ENCODE measurements at regions not wholly inside any gene's neighbourhood (a gene's known extent, or its start where the extent isn't known, plus 50 kb on each side); places are given as distances from the start of the nearest gene placed in this dataset.
A peak's percentile ranks its signal among the peaks of the same experiment; 100 is the strongest.
"Not testable (repeated sequence)": the region's sequence is repeated elsewhere in the genome, so short reads cannot be mapped to it uniquely, and the experiment has no call there.

DNA sequence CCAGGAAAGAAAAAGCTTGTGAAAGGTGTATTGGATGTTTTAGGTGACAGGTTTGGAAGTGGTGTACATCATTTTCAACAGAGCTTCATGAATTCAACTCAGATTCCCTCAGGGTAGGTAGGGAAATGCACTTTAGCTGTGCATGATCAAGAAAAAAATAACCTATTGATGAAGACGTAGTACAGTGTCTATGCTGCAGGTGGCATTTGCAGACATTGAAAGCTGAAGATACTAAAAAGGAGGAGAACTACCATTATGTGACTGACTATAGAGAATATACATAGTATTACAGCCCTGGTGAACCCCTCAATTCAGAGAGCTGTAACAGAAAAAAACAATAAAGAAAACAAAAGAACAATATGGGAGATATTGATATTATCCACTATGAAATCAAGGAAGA lies 2344.7 kb upstream of the ACO1 start:
- intact Hi-C loops (cut with DNase I): no loop called here
- Histone ChIP-seq H3K4me3 (no peak overlapping the region), H3K27me3 (ENCODE audit: low read depth) (no peaks in the 10 kb centered on the region), H3K4me1 (no peaks in the 10 kb centered on the region), H3K27ac (no peak overlapping the region), H3K36me3 (no peaks in the 10 kb centered on the region), H3K9me3 (no peaks in the 10 kb centered on the region)
- ATAC-seq (no peak), DNase-seq (no peak)
- TF ChIP-seq, protein P1, sequence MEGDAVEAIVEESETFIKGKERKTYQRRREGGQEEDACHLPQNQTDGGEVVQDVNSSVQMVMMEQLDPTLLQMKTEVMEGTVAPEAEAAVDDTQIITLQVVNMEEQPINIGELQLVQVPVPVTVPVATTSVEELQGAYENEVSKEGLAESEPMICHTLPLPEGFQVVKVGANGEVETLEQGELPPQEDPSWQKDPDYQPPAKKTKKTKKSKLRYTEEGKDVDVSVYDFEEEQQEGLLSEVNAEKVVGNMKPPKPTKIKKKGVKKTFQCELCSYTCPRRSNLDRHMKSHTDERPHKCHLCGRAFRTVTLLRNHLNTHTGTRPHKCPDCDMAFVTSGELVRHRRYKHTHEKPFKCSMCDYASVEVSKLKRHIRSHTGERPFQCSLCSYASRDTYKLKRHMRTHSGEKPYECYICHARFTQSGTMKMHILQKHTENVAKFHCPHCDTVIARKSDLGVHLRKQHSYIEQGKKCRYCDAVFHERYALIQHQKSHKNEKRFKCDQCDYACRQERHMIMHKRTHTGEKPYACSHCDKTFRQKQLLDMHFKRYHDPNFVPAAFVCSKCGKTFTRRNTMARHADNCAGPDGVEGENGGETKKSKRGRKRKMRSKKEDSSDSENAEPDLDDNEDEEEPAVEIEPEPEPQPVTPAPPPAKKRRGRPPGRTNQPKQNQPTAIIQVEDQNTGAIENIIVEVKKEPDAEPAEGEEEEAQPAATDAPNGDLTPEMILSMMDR (IDR thresholded peaks at IDR 0.05): no peak

GRCh38 chr9:30048396-30048795 lies 2336.0 kb upstream of the ACO1 start:
- ATAC-seq (peak in 1 of 2 donors; percentile 15), DNase-seq (no peak)
- H3K36me3 ChIP-seq: no peaks in the 10 kb centered on the region
- intact Hi-C loops (cut with DNase I): no loop called here
- H3K9me3 ChIP-seq: no peaks in the 10 kb centered on the region
- H3K27me3 ChIP-seq (ENCODE audit: low read depth): no peaks in the 10 kb centered on the region
- no peaks in the 10 kb centered on the region for H3K4me1 ChIP-seq
- H3K27ac ChIP-seq: no peak overlapping the region
- TF ChIP-seq, protein P1 (IDR thresholded peaks at IDR 0.05): no peak
- H3K4me3 ChIP-seq: no peak overlapping the region

DNA sequence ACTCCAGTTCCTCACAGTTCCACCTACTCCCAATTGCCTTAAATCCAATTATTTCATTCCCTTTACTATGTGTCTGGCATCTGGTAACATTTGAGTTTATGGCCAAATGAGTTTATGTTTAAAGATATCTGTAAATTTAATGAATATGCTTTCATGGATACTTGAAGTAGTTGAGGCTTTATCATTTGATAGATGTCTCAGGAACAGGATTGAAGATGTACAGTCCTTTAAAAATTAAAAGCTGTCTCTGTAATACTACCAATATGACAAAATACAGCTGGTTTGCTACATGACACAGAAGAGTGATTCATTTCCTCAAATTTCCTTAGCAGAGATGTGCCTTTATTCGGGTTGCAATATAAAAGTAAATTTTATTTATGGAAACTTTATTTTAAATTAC lies 2326.0 kb upstream of the ACO1 start:
- TF ChIP-seq, protein P1 (IDR thresholded peaks at IDR 0.05): no peak
- no peak for DNase-seq
- Histone ChIP-seq H3K4me1 (no peaks in the 10 kb centered on the region), H3K36me3 (no peaks in the 10 kb centered on the region), H3K27ac (no peak overlapping the region), H3K9me3 (no peaks in the 10 kb centered on the region), H3K27me3 (ENCODE audit: low read depth) (no peaks in the 10 kb centered on the region), H3K4me3 (no peak overlapping the region)
- ATAC-seq: no peak
- intact Hi-C loops (cut with DNase I): no loop called here

- TF ChIP-seq, protein P1 (IDR thresholded peaks at IDR 0.05): no peak
- H3K9me3 ChIP-seq: no peaks in the 10 kb centered on the region
- H3K27ac ChIP-seq: no peak overlapping the region
- DNase-seq (no peak), ATAC-seq (no peak)
- H3K4me3 ChIP-seq: no peak overlapping the region
- intact Hi-C loops (cut with DNase I): no loop called here
- H3K36me3 ChIP-seq: no peaks in the 10 kb centered on the region
- no peaks in the 10 kb centered on the region for H3K4me1 ChIP-seq
- H3K27me3 ChIP-seq (ENCODE audit: low read depth): no peaks in the 10 kb centered on the region
These were observed 2323.5 kb upstream of the ACO1 start for GRCh38 chr9:30060976-30061375.

DNA sequence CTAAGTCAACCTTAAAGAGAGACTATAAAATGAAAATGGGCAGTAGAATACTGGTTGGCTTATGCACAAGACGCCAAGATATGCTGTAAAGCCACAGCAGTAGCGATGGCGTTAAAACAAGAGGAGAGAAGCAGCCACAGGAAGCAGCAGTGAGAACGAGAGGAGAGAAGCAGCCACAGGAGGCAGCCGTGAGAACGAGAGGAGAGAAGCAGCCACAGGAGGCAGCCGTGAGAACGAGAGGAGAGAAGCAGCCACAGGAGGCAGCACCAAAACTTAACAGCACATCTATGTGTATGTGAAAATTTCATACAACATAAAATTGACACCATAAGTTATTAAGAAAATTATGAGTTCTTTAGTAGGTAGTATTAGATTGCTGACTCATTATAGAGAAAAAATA lies 2318.6 kb upstream of the ACO1 start:
- Histone ChIP-seq H3K4me3 (no peak overlapping the region), H3K9me3 (no peaks in the 10 kb centered on the region), H3K27ac (no peak overlapping the region), H3K4me1 (no peaks in the 10 kb centered on the region), H3K27me3 (ENCODE audit: low read depth) (no peaks in the 10 kb centered on the region), H3K36me3 (no peaks in the 10 kb centered on the region)
- no peak for DNase-seq
- ATAC-seq: no peak
- TF ChIP-seq, protein P1 (IDR thresholded peaks at IDR 0.05): no peak
- intact Hi-C loops (cut with DNase I): no loop called here

- H3K4me1 ChIP-seq; H3K27ac ChIP-seq; H3K27me3 ChIP-seq (ENCODE audit: low read depth); H3K9me3 ChIP-seq; H3K4me3 ChIP-seq; DNase-seq; intact Hi-C loops (cut with DNase I); ATAC-seq; H3K36me3 ChIP-seq: not testable (repeated sequence)
These were observed 2315.2 kb upstream of the ACO1 start for GRCh38 chr9:30069236-30069635.
